VCaP (cell line): ENCODE measurements at regions not wholly inside any gene's neighbourhood (a gene's known extent, or its start where the extent isn't known, plus 50 kb on each side); places are given as distances from the start of the nearest gene placed in this dataset.

ENCODE experiments used
- H3K27ac ChIP-seq: fragments of 450-650 bp; 2 replicates; pipeline ENCODE4 v1.5.1; 2017
- TF ChIP-seq, protein P1 (sequence below): fragments of 450-650 bp; conservative IDR thresholded peaks from 2 replicates; pipeline ENCODE4 v1.5.1; 2017; ENCODE audit warnings: mild to moderate bottlenecking, moderate library complexity

- H3K27ac ChIP-seq: no peak overlapping the region
- TF ChIP-seq, protein P1, sequence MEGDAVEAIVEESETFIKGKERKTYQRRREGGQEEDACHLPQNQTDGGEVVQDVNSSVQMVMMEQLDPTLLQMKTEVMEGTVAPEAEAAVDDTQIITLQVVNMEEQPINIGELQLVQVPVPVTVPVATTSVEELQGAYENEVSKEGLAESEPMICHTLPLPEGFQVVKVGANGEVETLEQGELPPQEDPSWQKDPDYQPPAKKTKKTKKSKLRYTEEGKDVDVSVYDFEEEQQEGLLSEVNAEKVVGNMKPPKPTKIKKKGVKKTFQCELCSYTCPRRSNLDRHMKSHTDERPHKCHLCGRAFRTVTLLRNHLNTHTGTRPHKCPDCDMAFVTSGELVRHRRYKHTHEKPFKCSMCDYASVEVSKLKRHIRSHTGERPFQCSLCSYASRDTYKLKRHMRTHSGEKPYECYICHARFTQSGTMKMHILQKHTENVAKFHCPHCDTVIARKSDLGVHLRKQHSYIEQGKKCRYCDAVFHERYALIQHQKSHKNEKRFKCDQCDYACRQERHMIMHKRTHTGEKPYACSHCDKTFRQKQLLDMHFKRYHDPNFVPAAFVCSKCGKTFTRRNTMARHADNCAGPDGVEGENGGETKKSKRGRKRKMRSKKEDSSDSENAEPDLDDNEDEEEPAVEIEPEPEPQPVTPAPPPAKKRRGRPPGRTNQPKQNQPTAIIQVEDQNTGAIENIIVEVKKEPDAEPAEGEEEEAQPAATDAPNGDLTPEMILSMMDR: no peak
Observed at GRCh38 chr4:44025376-44026020, 423.1 kb downstream of the KCTD8 start.

- H3K27ac ChIP-seq: no peak overlapping the region
- TF ChIP-seq, protein P1: no peak
Observed at GRCh38 chr4:44038811-44039210, 409.8 kb downstream of the KCTD8 start.

GRCh38 chr4:44046491-44046890, 402.1 kb downstream of the KCTD8 start:
- H3K27ac ChIP-seq: no peak overlapping the region
- TF ChIP-seq, protein P1: no peak

DNA sequence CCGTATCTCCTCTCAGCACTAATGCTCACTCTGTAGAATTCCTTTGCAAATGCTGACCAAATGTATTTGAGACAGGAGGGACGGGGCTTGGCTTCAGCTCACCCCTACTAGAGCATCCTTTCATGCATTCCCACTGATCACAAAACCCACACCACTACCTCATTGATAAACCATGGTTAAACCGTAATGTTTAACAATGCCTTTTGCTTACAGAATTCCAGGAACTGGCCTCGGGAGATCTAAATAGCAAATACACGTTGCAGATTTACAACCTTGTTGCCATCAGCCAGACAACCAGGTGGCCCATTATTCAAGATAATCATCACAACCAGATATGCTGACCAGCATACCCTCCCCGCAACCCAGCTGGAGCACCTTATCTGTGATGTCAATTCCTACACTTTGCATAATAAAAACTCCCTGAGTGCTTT, 391.9 kb downstream of the KCTD8 start:
- no peak overlapping the region for H3K27ac ChIP-seq
- TF ChIP-seq, protein P1: no peak

- TF ChIP-seq, protein P1: no peak
- H3K27ac ChIP-seq: no peak overlapping the region
Observed at GRCh38 chr4:44070843-44071242, 377.8 kb downstream of the KCTD8 start.

DNA sequence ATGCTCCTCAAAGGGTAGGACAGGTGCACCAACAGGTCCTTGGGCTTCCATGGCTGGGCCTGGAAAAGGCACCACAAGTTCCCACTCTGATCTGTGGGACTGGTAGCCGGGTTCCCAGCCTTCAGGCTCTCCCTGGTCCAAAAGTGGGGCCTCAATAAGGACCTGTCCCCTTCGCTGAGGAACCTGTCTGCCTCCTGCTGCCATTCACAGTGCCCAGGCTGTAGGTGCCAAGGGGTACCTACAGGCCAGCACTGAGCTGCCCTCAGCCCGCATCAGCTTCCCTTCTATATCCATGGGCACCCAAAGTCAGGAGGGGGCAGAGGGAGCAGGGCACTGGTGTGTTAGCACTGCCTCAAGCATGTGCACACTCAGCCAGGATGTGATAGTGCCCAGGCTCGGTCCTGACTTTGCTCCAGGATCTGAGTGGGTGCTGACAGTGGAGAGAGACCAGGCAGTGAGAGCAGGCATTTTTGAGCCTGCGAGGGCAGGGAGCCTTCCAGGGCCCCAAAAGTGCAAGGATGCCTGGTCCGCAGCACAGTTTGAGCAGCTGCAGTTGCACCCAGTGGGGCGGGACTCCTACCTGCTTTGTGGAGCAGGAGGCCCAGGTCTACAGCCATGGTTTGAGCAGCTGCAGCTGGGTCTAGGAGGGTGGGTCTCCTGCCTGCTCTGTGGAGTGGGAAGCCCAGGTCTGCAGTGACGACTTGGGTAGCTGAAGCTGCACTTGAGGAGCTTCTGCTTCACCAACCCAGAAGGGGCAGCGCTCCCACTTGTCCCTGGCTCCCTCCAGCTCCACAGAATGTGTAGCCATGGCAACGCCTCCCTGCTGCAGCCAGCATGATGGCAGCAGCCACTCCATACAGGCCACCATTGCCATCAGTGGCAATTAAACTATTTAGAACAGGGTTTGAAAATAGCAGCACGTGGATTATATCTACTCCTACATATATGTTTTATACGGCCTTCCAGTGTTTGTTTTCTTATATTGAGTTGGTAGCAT, 376.4 kb downstream of the KCTD8 start:
- TF ChIP-seq, protein P1: no peak
- H3K27ac ChIP-seq: no peak overlapping the region

DNA sequence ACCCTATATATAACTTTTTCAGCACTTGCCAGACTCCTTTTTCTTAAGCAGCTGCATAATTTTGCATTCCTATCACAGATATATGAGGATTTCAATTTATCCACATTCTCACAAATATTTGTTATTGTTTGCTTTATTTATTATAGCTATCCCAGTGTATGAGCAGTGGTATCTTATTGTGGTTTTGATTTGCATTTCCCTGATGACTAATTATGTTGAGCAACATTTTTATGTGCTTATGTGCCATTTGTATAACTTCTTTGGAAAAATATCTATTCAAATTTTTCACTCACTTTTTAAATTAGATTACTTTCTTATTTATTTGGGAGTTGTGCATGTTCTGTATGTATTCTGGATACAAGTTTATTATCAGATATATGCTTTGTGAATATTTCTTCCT, 361.9 kb downstream of the KCTD8 start:
- TF ChIP-seq, protein P1: no peak
- no peak overlapping the region for H3K27ac ChIP-seq
